Coronary artery (tissue), 2 donors: ENCODE measurements at regions not wholly inside any gene's neighbourhood (a gene's known extent, or its start where the extent isn't known, plus 50 kb on each side); places are given as distances from the start of the nearest gene placed in this dataset.

Source experiments
- DNase-seq: peaks from one replicate; pipeline ENCODE4 v3.0.0-alpha.2; 2017; ENCODE audit warnings: low spot score
- H3K27ac ChIP-seq, 2 donors: fragments of 200-600 bp; sonication (generic); one replicate each; pipeline ENCODE4 v1.5.1; 2016 to 2019
- H3K4me3 ChIP-seq: fragments of 200-600 bp; sonication (generic); 2 replicates; pipeline ENCODE4 v1.5.1; 2016; ENCODE audit warnings: mild to moderate bottlenecking, moderate library complexity
- CTCF ChIP-seq: fragments of 200-600 bp; sonication (generic); IDR thresholded peaks from one replicate; pipeline ENCODE4 v1.5.1; 2019; ENCODE audit warnings: antibody characterized with exemption

- DNase-seq, result no peak
- Histone ChIP-seq H3K4me3 (no peak overlapping the region), H3K27ac (no peak overlapping the region)
- no peak for TF ChIP-seq CTCF
These were observed 464.3 kb upstream of the NRP1 start for GRCh38 chr10:33798754-33799153.

- TF ChIP-seq CTCF, result no peak
- H3K27ac ChIP-seq, result no peak overlapping the region
- no peak overlapping the region for H3K4me3 ChIP-seq
- no peak for DNase-seq
These were observed 462.2 kb upstream of the NRP1 start for GRCh38 chr10:33796680-33797079.

- no peak for DNase-seq
- H3K4me3 ChIP-seq, result no peak overlapping the region
- H3K27ac ChIP-seq, result no peak overlapping the region
- TF ChIP-seq CTCF, result no peak
These were observed 461.1 kb upstream of the NRP1 start for GRCh38 chr10:33795529-33795928.

GRCh38 chr10:33794460-33794859 is 460.0 kb upstream of the NRP1 start:
- DNase-seq, result no peak
- no peak overlapping the region for H3K27ac ChIP-seq
- H3K4me3 ChIP-seq, result no peak overlapping the region
- TF ChIP-seq CTCF, result no peak

- DNase-seq, result no peak
- TF ChIP-seq CTCF, result no peak
- no peak overlapping the region for H3K27ac ChIP-seq
- no peak overlapping the region for H3K4me3 ChIP-seq
These were observed 459.3 kb upstream of the NRP1 start for GRCh38 chr10:33793793-33794192.

GRCh38 chr10:33791272-33791660 is 456.8 kb upstream of the NRP1 start:
- no peak overlapping the region for H3K4me3 ChIP-seq
- H3K27ac ChIP-seq, result no peak overlapping the region
- TF ChIP-seq CTCF, result no peak
- DNase-seq, result no peak

- Histone ChIP-seq H3K4me3 (no peak overlapping the region), H3K27ac (no peak overlapping the region)
- no peak for TF ChIP-seq CTCF
- DNase-seq, result no peak
These were observed 456.2 kb upstream of the NRP1 start for GRCh38 chr10:33790521-33791271.
